Keratinocyte (primary cell): ENCODE measurements at regions not wholly inside any gene's neighbourhood (a gene's known extent, or its start where the extent isn't known, plus 50 kb on each side); places are given as distances from the start of the nearest gene placed in this dataset.

Experiments used
- DNase-seq: peaks from one replicate; pipeline ENCODE4 v3.0.0-alpha.2; 2011; ENCODE audit warnings: low read depth, missing footprints, low spot score
- FAIRE-seq: peaks from 2 replicates; lab custom pipeline; 2011; peaks lifted over from hg19 to GRCh38; lab: Jason Lieb, UNC
- H2AFZ ChIP-seq: 2 replicates; pipeline ENCODE4 v1.6.0; 2012; ENCODE audit warnings: low read length, control low read depth, inconsistent platforms; ENCODE audit not compliant: control insufficient read depth
- H3K27ac ChIP-seq: 2 replicates; pipeline ENCODE4 v1.5.1; 2011; ENCODE audit warnings: low read length; ENCODE audit not compliant: control insufficient read depth, insufficient read depth
- H3K27me3 ChIP-seq: 3 replicates; pipeline ENCODE4 v1.6.0; 2011; ENCODE audit warnings: low read length; ENCODE audit not compliant: control insufficient read depth, insufficient read depth; ENCODE audit errors: extremely low read depth
- H3K36me3 ChIP-seq, 2 experiments: 2 replicates in 1 of 2; 3 replicates in 1 of 2; pipeline ENCODE4 v1.5.1; 2011; ENCODE audit warnings: low read length in 2 of 2, mild to moderate bottlenecking in 1 of 2; ENCODE audit not compliant: control insufficient read depth in 2 of 2, insufficient read depth in 2 of 2; ENCODE audit errors: extremely low read depth in 1 of 2
- H3K4me1 ChIP-seq: 3 replicates; pipeline ENCODE4 v1.5.1; 2011; ENCODE audit warnings: low read length; ENCODE audit not compliant: control insufficient read depth, insufficient read depth; ENCODE audit errors: extremely low read depth
- H3K4me2 ChIP-seq: 3 replicates; pipeline ENCODE4 v1.6.0; 2011; ENCODE audit warnings: low read depth, low read length; ENCODE audit not compliant: control insufficient read depth, insufficient read depth; ENCODE audit errors: extremely low read depth
- H3K4me3 ChIP-seq, 3 experiments: fragments of 200-600 bp in 1 of 3; sonication (generic) in 1 of 3; 2 replicates in 2 of 3; 3 replicates in 1 of 3; pipeline ENCODE4 v1.5.1; 2011 to 2016; ENCODE audit warnings: low read length in 3 of 3, mild to moderate bottlenecking in 3 of 3, control low read depth in 2 of 3, inconsistent platforms in 1 of 3, low read depth in 1 of 3, mixed read lengths in 1 of 3, mixed run types in 1 of 3, moderate library complexity in 1 of 3; ENCODE audit not compliant: control insufficient read depth in 2 of 3, insufficient read depth in 2 of 3; ENCODE audit errors: extremely low read depth in 1 of 3
- H3K79me2 ChIP-seq: 2 replicates; pipeline ENCODE4 v1.6.0; 2012; ENCODE audit warnings: low read length; ENCODE audit not compliant: control insufficient read depth, insufficient read depth
- H3K9ac ChIP-seq: 3 replicates; pipeline ENCODE4 v1.6.0; 2011; ENCODE audit warnings: low read length; ENCODE audit not compliant: control insufficient read depth, insufficient read depth; ENCODE audit errors: extremely low read depth
- H3K9me1 ChIP-seq: 3 replicates; pipeline ENCODE4 v1.6.0; 2011; ENCODE audit warnings: low read length; ENCODE audit not compliant: control insufficient read depth, insufficient read depth; ENCODE audit errors: extremely low read depth
- H3K9me3 ChIP-seq: 2 replicates; pipeline ENCODE4 v1.5.1; 2012; ENCODE audit warnings: low read depth, low read length; ENCODE audit not compliant: control insufficient read depth
- H4K20me1 ChIP-seq: 3 replicates; pipeline ENCODE4 v1.6.0; 2011; ENCODE audit warnings: low read length; ENCODE audit not compliant: control insufficient read depth, insufficient read depth; ENCODE audit errors: extremely low read depth
- EZH2 ChIP-seq: IDR thresholded peaks from one replicate; pipeline ENCODE4 v1.6.1; 2012; ENCODE audit warnings: inconsistent platforms, mild to moderate bottlenecking, low read length, moderate library complexity
- dilution Hi-C: fragments of 300-500 bp; cut with MboI; formaldehyde crosslinking; loops from one replicate; pipeline ENCODE4 v1.7.0; 2020; ENCODE audit warnings: low sequenced_read_pairs; ENCODE audit not compliant: extremely low pct_ligation_motif_present
- TF ChIP-seq, protein P1 (sequence below), 3 experiments: IDR thresholded peaks in 1 of 3; conservative IDR thresholded peaks in 1 of 3; optimal IDR thresholded peaks in 1 of 3; 2 replicates in 2 of 3; 3 replicates in 1 of 3; pipeline versions ENCODE3 to v1.5.1; 2011; ENCODE audit warnings: low read length in 3 of 3, mild to moderate bottlenecking in 3 of 3, moderate library complexity in 2 of 3, control low read depth in 1 of 3, inconsistent platforms in 1 of 3; ENCODE audit not compliant: insufficient read depth in 2 of 3; ENCODE audit errors: extremely low read depth in 1 of 3

- dilution Hi-C loops: no loop called here
- FAIRE-seq (no peak), DNase-seq (no peak)
- Histone ChIP-seq H3K79me2 (no peaks in the 10 kb centered on the region), H3K9me3 (no peaks in the 10 kb centered on the region), H3K27ac (no peak overlapping the region), H3K27me3 (no peaks in the 10 kb centered on the region), H3K9ac (no peak overlapping the region), H3K4me3 (no peak overlapping the region), H3K9me1 (no peaks in the 10 kb centered on the region), H4K20me1 (no peaks in the 10 kb centered on the region), H3K36me3 (no peaks in the 10 kb centered on the region), H2AFZ (no peak overlapping the region), H3K4me1 (no peaks in the 10 kb centered on the region), H3K4me2 (no peak overlapping the region)
- TF ChIP-seq EZH2: no peak
These were observed 1206.3 kb downstream of the OTOL1 start for GRCh38 chr3:162702768-162703385.

DNA sequence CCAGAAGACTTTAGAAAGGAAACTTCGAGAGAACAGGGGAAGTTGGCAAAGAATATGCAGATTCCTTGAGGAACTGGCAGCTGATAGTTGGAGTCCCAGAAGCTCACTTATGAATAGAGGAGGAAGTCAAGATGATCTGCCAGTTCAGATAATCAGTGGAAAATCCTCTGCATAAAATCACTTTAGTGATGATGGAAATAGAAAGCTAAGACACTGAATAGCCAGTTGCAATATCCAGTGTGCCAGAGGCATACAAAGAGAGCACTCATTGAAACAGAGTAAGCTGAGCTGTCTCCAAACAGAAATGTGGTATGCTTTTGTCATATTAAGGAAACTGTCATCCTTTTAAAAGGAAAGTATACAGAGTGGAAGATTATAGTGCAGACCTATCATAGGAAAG is 1207.6 kb downstream of the OTOL1 start:
- no peaks in the 10 kb centered on the region for H3K36me3 ChIP-seq
- H3K4me1 ChIP-seq: no peaks in the 10 kb centered on the region
- H3K9me3 ChIP-seq: no peaks in the 10 kb centered on the region
- DNase-seq (no peak), FAIRE-seq (no peak)
- no peaks in the 10 kb centered on the region for H4K20me1 ChIP-seq
- no peak overlapping the region for H3K27ac ChIP-seq
- H3K4me2 ChIP-seq: no peak overlapping the region
- H3K9ac ChIP-seq: no peak overlapping the region
- no peaks in the 10 kb centered on the region for H3K27me3 ChIP-seq
- no peaks in the 10 kb centered on the region for H3K9me1 ChIP-seq
- TF ChIP-seq, protein P1, sequence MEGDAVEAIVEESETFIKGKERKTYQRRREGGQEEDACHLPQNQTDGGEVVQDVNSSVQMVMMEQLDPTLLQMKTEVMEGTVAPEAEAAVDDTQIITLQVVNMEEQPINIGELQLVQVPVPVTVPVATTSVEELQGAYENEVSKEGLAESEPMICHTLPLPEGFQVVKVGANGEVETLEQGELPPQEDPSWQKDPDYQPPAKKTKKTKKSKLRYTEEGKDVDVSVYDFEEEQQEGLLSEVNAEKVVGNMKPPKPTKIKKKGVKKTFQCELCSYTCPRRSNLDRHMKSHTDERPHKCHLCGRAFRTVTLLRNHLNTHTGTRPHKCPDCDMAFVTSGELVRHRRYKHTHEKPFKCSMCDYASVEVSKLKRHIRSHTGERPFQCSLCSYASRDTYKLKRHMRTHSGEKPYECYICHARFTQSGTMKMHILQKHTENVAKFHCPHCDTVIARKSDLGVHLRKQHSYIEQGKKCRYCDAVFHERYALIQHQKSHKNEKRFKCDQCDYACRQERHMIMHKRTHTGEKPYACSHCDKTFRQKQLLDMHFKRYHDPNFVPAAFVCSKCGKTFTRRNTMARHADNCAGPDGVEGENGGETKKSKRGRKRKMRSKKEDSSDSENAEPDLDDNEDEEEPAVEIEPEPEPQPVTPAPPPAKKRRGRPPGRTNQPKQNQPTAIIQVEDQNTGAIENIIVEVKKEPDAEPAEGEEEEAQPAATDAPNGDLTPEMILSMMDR (optimal IDR thresholded peaks at IDR 0.05 in 1 of 3, IDR thresholded peaks at IDR 0.05 in 1 of 3, conservative IDR thresholded peaks at IDR 0.05 in 1 of 3; ENCODE audit: extremely low read depth in 1 of 3, insufficient read depth in 2 of 3, low read length in 3 of 3): no peak
- TF ChIP-seq EZH2: no peak
- H2AFZ ChIP-seq: no peak overlapping the region
- dilution Hi-C loops: no loop called here
- no peak overlapping the region for H3K4me3 ChIP-seq
- H3K79me2 ChIP-seq: no peaks in the 10 kb centered on the region
